HG03135 (cell line): ENCODE measurements at regions not wholly inside any gene's neighbourhood (a gene's known extent, or its start where the extent isn't known, plus 50 kb on each side); places are given as distances from the start of the nearest gene placed in this dataset.
A peak's percentile ranks its signal among the peaks of the same experiment; 100 is the strongest.

Experiments used
- ATAC-seq: cut with Tn5 transposase; IDR thresholded peaks from one replicate; pipeline ENCODE4 v1.9.1; 2021; ENCODE audit warnings: mild to moderate bottlenecking, moderate library complexity; ENCODE audit not compliant: unreplicated experiment

DNA sequence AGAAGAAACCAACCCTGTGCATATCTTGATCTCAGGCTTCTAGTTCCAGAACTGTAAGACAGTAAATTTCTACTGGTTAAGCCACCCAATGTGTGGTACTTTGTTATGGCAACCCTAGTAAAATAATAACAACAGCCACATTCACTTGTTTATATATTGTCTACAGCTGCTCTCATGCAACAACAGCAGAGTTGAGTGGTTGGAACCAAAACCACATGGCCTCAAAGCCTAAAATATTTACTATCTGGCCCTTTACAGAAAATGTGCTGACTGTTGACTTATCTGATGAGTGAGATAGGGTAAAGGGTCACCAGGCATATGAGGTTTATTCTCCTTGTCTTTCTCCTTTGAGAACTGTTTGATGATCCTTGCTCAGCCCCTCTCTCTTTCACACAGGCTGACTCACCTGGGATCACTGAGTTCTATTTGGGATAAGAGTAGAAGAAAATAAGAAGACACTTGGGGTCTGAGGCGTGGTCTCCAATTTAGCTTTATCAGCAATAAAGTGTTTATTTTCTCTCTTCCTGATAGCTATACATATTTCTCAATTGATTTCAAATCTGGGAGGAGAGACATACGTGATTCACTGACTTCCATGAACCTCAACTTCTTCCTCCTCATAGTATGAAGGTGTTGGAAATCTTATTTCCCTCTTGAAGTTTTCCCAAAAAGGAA lies 227.5 kb upstream of the STARD13 start:
- ATAC-seq, result no peak

GRCh38 chr13:33514362-33514761 lies 228.8 kb upstream of the STARD13 start:
- ATAC-seq, result no peak

GRCh38 chr13:33515146-33515545 lies 229.6 kb upstream of the STARD13 start:
- ATAC-seq, result no peak

DNA sequence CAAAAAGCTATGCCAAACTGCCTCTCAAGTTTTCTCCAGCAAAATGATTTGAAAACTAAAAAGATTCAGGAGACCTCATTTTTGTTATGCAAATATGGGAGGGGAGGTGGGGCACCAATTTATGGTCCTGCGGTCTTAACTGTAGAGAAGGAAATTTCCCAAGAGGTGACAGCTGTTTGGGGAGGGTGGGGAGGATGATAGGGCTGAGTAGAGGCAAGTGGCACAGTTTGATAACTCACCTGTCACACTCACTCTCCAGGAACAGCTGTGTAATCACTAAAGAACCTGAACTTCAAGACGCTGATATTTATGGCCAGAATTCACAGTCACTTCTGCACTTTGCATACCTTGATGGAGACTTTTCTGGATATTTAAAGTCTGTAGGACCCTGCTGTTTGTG lies 232.9 kb upstream of the STARD13 start:
- no peak for ATAC-seq

DNA sequence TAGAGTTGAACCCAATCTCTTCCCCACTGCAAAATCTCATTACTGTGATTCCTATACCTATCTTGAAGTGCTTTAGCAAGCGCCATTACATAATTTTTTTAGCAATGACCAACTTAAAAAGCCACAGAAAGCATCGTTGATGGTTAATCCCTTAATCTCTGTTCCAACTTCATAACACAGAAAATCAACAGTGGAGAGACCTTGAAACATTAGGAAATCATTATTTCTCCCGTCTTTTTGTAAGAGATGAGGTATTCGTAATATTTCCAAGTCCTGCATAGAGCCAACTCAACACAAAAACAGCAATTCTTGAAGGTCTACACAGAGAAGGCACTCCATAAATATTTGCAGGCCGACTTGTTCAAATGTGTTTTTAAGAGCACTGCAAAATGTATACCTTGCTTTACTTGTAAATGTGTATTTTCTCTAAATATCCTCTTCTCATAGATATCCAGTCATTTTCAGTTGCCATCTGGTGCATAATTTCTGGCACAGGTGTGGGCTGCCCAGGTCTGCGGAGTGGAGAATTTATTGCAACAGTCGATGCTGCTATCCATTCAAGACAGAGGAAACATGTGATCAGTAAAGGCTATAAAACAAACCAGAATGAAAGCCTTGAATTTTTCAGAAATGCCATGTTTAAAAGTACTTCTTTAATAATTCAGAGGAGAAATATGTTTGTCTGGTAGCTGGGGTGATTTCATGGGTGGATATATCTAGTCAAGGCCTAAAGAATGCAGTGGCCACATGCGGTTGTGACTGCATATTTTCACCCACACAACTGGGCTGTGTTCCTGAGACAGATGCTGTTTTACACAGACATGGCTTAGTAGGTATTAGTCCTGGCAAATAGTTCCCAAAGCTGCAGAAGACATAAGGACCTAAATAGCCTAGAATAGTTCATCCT lies 234.3 kb upstream of the STARD13 start:
- ATAC-seq, result no peak

DNA sequence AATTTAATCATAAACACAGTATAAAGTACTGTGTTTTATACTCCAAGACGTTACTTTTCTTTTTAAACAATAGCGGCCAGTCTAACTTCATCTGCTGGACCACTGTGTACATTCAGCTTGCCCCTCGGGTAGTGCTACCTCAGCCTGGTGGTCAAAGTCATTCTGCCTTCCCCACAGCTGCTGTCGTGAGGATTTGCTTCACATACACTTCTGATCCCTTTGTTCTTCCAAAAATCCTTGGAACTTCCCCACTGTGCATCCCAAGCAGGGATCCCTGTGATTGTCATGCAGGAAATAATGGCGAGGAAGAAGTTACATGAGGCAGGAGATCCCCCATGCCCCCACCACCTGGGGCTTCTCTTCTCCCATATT lies 234.9 kb upstream of the STARD13 start:
- no peak for ATAC-seq

- no peak for ATAC-seq
Observed at GRCh38 chr13:33524086-33524485, 238.5 kb upstream of the STARD13 start.

DNA sequence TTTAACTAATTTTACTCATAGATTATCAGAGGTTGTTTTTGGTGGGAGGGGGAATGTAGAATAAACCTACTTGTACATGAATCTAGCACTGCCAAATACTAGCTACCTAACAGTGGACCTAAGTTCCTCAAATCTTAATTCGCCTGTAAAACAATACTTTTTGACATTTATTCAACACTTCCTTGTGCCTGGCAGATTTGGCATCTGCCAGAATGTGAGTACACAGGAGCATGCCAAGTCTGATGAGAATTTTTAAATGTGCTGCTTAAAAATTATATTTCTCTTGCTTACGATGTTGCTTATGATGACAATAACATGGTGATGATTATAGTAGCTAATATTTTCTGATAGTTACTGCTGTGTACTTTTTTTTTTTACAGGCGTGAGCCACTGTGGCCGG lies 240.2 kb upstream of the STARD13 start:
- ATAC-seq, result no peak

GRCh38 chr13:33526718-33527117 lies 241.2 kb upstream of the STARD13 start:
- no peak for ATAC-seq

DNA sequence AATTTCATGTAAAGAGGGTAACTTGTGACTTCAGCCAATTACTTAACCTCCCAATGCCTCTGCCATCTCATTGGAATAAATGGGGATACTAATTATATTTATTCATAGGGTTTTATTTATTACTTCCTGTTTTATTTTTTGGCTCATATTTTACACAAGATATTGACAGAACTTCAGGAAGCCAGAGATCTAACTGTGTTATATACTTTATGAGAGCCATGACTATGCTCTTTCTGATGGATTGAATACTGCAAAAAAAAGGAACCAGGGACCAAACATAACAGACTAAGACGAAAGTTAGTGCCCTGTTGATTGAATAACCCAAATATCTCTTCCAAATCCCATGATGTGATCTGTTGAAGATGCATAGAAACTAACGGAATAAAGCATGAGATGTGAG lies 243.3 kb upstream of the STARD13 start:
- ATAC-seq, result no peak

DNA sequence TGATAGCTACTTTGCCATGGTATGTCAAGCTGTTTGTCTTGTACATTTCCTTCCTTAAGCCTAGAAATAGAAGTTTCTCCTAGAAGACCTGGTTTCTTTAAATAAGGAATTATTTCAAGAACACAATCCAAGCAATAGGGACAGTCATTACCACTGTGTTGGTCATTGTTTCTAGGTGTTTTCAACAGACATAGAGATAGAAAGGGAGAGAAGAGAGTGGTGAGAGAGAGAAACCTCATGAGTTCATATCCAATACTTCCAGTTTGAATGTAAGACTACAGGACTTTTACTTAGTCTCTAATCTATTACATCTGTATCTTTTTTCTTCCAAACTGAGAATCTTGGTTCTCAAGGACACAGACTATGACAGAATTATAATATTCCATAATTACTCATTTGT lies 245.9 kb upstream of the STARD13 start:
- no peak for ATAC-seq

DNA sequence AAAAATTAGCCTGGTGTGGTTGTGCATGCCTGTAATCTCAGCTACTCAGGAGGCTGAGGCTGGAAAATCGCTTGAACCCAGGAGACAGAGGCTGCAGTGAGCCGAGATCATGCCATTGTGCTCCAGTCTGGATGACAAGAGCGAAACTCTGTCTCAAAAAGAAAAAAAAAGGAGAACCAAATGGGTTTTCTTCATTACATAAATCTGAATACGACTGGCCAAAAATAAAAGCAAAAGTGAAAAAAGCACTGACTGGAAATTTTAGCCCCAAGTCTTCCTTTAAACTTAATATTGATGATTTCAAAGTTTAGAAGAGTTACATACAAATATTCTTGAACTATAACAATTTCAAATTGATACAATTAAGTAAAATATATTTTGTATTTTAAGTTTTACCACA lies 249.5 kb upstream of the STARD13 start:
- ATAC-seq, result no peak

- ATAC-seq, result no peak
Observed at GRCh38 chr13:33536601-33537000, 251.0 kb upstream of the STARD13 start.

GRCh38 chr13:33537026-33537425 lies 251.5 kb upstream of the STARD13 start:
- no peak for ATAC-seq

DNA sequence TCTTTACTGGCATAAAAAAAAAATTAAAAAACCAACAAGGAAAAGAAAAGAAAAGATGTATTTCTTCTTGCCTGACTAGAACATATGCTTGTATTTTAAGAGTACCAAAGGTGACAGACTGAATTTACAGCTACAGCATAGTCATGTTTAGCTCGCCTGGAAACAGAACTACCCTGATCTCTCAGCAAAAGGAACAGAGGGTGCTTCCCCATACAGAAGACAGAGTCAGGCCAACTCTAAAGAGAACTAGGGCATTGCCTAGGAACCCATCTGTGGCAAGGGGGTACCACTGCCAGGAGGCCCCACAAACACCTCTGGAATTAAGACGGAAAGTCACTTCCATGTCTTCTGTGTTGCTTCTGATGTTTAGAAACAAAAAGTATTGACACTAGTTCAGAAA lies 252.1 kb upstream of the STARD13 start:
- ATAC-seq, result no peak

GRCh38 chr13:33541456-33541855 lies 255.9 kb upstream of the STARD13 start:
- ATAC-seq, result no peak

- ATAC-seq, result peak; percentile 14
Observed at GRCh38 chr13:33541962-33542308, 256.4 kb upstream of the STARD13 start.

DNA sequence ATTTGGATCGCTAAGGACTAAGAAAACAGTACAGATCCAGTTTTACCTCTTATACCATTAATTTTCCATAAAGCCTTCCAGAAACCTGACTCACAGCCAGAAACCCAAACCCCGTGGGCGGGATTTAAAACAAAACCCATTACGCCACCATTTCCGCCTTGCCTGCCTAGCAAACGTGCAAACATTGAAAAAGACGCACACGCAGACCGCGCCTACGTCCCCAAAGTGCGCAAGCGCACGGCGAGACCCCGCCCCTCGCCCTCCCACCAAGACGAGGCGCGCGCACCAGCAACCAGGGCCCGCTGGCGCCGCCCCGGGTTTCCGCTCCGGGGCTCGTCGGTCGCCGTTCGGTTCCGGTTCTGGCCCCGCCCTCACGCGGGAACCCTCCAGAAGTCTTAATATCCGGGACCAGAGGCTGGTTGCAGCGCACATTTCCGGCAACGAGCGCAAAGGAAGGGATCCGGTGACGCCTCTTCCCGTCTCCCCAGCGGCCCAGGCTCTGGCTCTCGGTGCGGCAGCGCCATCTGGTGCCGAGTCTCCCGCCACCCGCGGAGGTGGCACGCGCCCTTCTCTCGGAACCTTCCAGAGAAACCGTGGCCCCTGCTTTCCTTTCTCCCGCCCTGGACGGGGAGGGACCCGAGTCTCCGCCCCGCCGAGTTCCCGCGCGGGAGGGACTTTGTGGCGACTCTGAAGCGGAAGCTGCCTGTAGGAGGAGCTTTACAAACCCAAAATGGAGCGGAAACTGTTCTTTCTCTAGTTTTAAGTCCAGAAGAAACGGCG lies 256.9 kb upstream of the STARD13 start:
- ATAC-seq, result peak; percentile 88

DNA sequence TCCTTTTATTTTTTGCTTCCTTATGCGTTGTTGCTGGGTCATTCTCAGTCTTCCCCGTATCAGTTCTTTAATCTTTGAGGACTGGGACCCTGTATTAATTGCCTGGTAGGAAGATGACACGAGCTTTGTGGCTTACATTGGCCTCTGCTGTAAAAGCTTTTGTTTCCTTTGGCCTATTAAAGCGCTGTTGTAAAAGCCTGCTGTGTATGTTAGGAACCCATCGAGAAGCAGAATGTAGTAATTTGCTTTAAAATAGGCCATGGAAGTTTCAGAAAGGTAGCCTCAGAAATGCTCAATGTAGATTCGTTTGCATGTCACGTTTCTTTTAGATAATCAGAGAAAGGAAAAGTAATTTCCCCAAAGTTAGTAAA lies 257.5 kb upstream of the STARD13 start:
- ATAC-seq, result peak; percentile 8

DNA sequence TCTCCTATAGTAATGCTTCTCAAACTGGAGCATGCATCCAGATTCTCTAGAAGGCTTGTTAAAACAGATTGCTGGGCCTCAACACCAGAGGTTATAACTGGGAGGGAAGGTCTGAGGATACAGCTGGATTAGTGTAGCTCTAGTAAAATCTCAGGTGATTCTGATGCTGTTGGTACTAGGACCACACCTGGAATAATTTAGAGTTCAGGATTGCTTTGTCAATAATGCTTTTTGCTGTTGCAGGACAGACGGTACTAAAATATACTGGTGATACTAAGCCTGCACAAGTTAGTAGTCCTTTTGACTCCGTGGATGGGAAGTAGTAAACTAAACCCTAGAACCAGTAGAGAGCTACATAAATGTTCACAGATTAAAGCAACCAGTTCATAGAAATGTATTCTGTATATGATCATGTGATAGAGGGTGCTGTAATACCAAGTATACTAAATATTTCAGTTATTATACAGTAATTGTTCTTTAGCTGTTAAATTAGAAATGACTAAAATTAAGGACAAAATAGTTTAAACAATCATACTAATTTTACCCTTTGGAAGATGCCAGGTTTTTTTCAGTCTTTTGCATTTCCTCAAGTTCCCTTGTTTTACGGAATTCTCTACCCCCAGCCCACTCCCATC lies 258.2 kb upstream of the STARD13 start:
- no peak for ATAC-seq

GRCh38 chr13:33544308-33544707 lies 258.8 kb upstream of the STARD13 start:
- no peak for ATAC-seq
